Ovary (tissue), 3 donors: ENCODE measurements at regions not wholly inside any gene's neighbourhood (a gene's known extent, or its start where the extent isn't known, plus 50 kb on each side); places are given as distances from the start of the nearest gene placed in this dataset.

Experiments used
- EP300 ChIP-seq: sonication (generic); formaldehyde crosslinking; IDR thresholded peaks from one replicate; pipeline ENCODE4 v1.6.1; 2017; ENCODE audit warnings: antibody characterized with exemption
- POLR2A ChIP-seq: fragments of 450-650 bp; IDR thresholded peaks from one replicate; pipeline ENCODE4 v1.6.1; 2017; ENCODE audit warnings: antibody characterized with exemption, mild to moderate bottlenecking, moderate library complexity
- TF ChIP-seq, protein P1 (sequence below), 3 donors: fragments of 450-650 bp in 2 of 3; fragments of 200-600 bp in 1 of 3; IDR thresholded peaks; one replicate each; pipeline versions ENCODE4 v1.5.1 to v1.8.0; 2016 to 2022; ENCODE audit warnings: antibody characterized with exemption in 3 of 3, mild to moderate bottlenecking in 1 of 3
- donor health status: DM: no; HTN: no; CAD: no.

DNA sequence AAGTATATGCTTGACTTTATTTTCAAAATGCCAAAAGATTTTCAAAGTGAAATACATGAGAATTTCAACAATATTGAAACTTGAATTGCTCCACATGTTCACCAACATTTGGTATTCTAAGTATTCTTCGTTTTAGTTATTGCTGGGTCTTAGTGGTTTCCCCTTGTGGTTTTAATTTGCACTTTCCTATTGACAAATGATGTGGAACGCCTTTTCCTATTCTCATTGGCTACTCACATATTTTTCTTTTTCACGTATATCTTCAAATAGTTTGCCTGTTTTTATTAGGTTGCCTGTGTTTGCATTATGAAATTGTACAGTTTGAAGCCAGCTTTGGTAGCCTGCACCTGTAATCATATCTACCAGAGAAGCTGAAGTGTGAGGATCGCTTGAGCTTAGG, 405.7 kb upstream of the IRX2 start:
- TF ChIP-seq, protein P1, sequence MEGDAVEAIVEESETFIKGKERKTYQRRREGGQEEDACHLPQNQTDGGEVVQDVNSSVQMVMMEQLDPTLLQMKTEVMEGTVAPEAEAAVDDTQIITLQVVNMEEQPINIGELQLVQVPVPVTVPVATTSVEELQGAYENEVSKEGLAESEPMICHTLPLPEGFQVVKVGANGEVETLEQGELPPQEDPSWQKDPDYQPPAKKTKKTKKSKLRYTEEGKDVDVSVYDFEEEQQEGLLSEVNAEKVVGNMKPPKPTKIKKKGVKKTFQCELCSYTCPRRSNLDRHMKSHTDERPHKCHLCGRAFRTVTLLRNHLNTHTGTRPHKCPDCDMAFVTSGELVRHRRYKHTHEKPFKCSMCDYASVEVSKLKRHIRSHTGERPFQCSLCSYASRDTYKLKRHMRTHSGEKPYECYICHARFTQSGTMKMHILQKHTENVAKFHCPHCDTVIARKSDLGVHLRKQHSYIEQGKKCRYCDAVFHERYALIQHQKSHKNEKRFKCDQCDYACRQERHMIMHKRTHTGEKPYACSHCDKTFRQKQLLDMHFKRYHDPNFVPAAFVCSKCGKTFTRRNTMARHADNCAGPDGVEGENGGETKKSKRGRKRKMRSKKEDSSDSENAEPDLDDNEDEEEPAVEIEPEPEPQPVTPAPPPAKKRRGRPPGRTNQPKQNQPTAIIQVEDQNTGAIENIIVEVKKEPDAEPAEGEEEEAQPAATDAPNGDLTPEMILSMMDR (IDR thresholded peaks at IDR 0.05), result no peak
- TF ChIP-seq EP300 (no peak), POLR2A (no peak)
